Prostate gland (tissue), 2 donors: ENCODE measurements at regions not wholly inside any gene's neighbourhood (a gene's known extent, or its start where the extent isn't known, plus 50 kb on each side); places are given as distances from the start of the nearest gene placed in this dataset.

ENCODE experiments used
- CTCF ChIP-seq, 4 experiments: fragments of 200-600 bp in 2 of 4; fragments of 450-650 bp in 2 of 4; sonication (generic) in 2 of 4; IDR thresholded peaks; 1 replicate in 3 of 4; 2 replicates in 1 of 4; pipeline ENCODE4 v1.5.1; 2016 to 2019; ENCODE audit warnings: antibody characterized with exemption in 4 of 4, mild to moderate bottlenecking in 2 of 4, moderate library complexity in 2 of 4
- POLR2A ChIP-seq: fragments of 450-650 bp; IDR thresholded peaks from one replicate; pipeline ENCODE4 v1.6.1; 2016; ENCODE audit warnings: antibody characterized with exemption, mild to moderate bottlenecking

- TF ChIP-seq CTCF (IDR thresholded peaks at IDR 0.05), result no peak
- no peak for TF ChIP-seq POLR2A
These were observed 97.3 kb upstream of the SRD5A3 start for GRCh38 chr4:55248756-55249155.
